ENCODE measurements at regions not wholly inside any gene's neighbourhood (a gene's known extent, or its start where the extent isn't known, plus 50 kb on each side); places are given as distances from the start of the nearest gene placed in this dataset.
A peak's percentile ranks its signal among the peaks of the same experiment; 100 is the strongest.

- TF ChIP-seq, protein P1, sequence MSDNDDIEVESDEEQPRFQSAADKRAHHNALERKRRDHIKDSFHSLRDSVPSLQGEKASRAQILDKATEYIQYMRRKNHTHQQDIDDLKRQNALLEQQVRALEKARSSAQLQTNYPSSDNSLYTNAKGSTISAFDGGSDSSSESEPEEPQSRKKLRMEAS (IDR thresholded peaks at IDR 0.05), result peak; percentile 91
- TF ChIP-seq CAMTA2 (CRISPR knock-in tag; IDR thresholded peaks at IDR 0.05; ENCODE audit: borderline replicate concordance), result peak; percentile 80; the same call in 1 of the 2 replicates
- no peak for TF ChIP-seq PBX3 (CRISPR knock-in tag; IDR thresholded peaks at IDR 0.05; ENCODE audit: borderline replicate concordance)
- no peak for TF ChIP-seq ZNF292 (CRISPR knock-in tag; IDR thresholded peaks at IDR 0.05; ENCODE audit: borderline replicate concordance, low read depth)
- no peak for TF ChIP-seq NR2F1 (CRISPR knock-in tag; IDR thresholded peaks at IDR 0.05)
- TF ChIP-seq PATZ1 (CRISPR knock-in tag; IDR thresholded peaks at IDR 0.05), result no peak
- TF ChIP-seq ZBTB8A (CRISPR knock-in tag; IDR thresholded peaks at IDR 0.05; ENCODE audit: borderline replicate concordance, low read depth), result no peak
- no peak for TF ChIP-seq ZMAT5 (CRISPR knock-in tag; IDR thresholded peaks at IDR 0.05; ENCODE audit: borderline replicate concordance, low read depth)
- TF ChIP-seq ZSCAN9 (CRISPR knock-in tag; IDR thresholded peaks at IDR 0.05; ENCODE audit: borderline replicate concordance), result no peak
- TF ChIP-seq ISL2 (CRISPR knock-in tag; IDR thresholded peaks at IDR 0.05), result no peak
- TF ChIP-seq ZNF556 (CRISPR knock-in tag; IDR thresholded peaks at IDR 0.05; ENCODE audit: borderline replicate concordance), result no peak
- TF ChIP-seq HDAC2 (CRISPR knock-in tag; IDR thresholded peaks at IDR 0.05), result peak; percentile 33; the same call in 1 of the 2 replicates
- peak; percentile 3; the same call in 1 of the 2 replicates for TF ChIP-seq SMC3 (IDR thresholded peaks at IDR 0.05; ENCODE audit: low read length)
- TF ChIP-seq DR1 (CRISPR knock-in tag; IDR thresholded peaks at IDR 0.05), result no peak
- TF ChIP-seq TCF12 (IDR thresholded peaks at IDR 0.05), result no peak
- 0 out of 2 replicates have a peak, but pooled peaks have one; percentile 29 for TF ChIP-seq TCF12 (CRISPR knock-in tag; IDR thresholded peaks at IDR 0.05)
- no peak for TF ChIP-seq TGIF2 (CRISPR knock-in tag; IDR thresholded peaks at IDR 0.05)
- TF ChIP-seq, protein P2, sequence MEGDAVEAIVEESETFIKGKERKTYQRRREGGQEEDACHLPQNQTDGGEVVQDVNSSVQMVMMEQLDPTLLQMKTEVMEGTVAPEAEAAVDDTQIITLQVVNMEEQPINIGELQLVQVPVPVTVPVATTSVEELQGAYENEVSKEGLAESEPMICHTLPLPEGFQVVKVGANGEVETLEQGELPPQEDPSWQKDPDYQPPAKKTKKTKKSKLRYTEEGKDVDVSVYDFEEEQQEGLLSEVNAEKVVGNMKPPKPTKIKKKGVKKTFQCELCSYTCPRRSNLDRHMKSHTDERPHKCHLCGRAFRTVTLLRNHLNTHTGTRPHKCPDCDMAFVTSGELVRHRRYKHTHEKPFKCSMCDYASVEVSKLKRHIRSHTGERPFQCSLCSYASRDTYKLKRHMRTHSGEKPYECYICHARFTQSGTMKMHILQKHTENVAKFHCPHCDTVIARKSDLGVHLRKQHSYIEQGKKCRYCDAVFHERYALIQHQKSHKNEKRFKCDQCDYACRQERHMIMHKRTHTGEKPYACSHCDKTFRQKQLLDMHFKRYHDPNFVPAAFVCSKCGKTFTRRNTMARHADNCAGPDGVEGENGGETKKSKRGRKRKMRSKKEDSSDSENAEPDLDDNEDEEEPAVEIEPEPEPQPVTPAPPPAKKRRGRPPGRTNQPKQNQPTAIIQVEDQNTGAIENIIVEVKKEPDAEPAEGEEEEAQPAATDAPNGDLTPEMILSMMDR (CRISPR knock-in tag; IDR thresholded peaks at IDR 0.05), result peak; percentile 75
- TF ChIP-seq PAXIP1 (CRISPR knock-in tag; conservative IDR thresholded peaks at IDR 0.05), result 0 out of 2 replicates have a peak, but pooled peaks have one; percentile 13
- TF ChIP-seq SNRNP70 (IDR thresholded peaks at IDR 0.05; ENCODE audit: low read depth, low read length), result no peak
Observed at GRCh38 chr6:14210663-14211561, 93.3 kb downstream of the CD83 start (continued).

Measured in HepG2 (cell line).